ENCODE measurements at regions not wholly inside any gene's neighbourhood (a gene's known extent, or its start where the extent isn't known, plus 50 kb on each side); places are given as distances from the start of the nearest gene placed in this dataset.
"Not testable (repeated sequence)": the region's sequence is repeated elsewhere in the genome, so short reads cannot be mapped to it uniquely, and the experiment has no call there.

DNA sequence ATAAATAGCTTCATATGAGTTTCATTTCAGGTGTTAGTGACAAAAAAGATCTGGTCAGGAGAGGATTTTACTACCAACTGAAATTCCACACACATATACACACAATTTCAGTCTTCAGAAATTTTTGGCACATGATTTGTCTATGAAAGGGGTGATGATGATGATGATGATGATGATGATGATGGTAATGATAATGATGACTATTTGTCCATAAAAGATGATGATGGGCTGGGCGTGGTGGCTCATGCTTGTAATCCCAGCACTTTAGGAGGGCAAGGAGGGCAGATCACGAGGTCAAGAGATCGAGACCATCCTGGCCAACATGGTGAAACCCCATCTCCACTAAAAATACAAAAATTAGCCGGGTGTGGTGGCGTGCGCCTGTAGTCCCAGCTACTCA lies 288.2 kb downstream of the ANXA1 start:
- TF ChIP-seq EZH2 (IDR thresholded peaks at IDR 0.05; ENCODE audit: borderline replicate concordance, low read depth, low read length, severe bottlenecking); POLR2A (IDR thresholded peaks at IDR 0.05; ENCODE audit: low read depth, low read length); POLR2AphosphoS5 (IDR thresholded peaks at IDR 0.05; ENCODE audit: insufficient read depth, low read depth, low read length); JUN (IDR thresholded peaks at IDR 0.05; ENCODE audit: borderline replicate concordance, insufficient read depth, insufficient read length, low read depth); FOS (IDR thresholded peaks at IDR 0.05; ENCODE audit: borderline replicate concordance, insufficient read depth, low read length): not testable (repeated sequence)
- TF ChIP-seq, protein P1, sequence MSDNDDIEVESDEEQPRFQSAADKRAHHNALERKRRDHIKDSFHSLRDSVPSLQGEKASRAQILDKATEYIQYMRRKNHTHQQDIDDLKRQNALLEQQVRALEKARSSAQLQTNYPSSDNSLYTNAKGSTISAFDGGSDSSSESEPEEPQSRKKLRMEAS (IDR thresholded peaks at IDR 0.05; ENCODE audit: insufficient read depth, insufficient read length): not testable (repeated sequence)
- TF ChIP-seq, protein P2, sequence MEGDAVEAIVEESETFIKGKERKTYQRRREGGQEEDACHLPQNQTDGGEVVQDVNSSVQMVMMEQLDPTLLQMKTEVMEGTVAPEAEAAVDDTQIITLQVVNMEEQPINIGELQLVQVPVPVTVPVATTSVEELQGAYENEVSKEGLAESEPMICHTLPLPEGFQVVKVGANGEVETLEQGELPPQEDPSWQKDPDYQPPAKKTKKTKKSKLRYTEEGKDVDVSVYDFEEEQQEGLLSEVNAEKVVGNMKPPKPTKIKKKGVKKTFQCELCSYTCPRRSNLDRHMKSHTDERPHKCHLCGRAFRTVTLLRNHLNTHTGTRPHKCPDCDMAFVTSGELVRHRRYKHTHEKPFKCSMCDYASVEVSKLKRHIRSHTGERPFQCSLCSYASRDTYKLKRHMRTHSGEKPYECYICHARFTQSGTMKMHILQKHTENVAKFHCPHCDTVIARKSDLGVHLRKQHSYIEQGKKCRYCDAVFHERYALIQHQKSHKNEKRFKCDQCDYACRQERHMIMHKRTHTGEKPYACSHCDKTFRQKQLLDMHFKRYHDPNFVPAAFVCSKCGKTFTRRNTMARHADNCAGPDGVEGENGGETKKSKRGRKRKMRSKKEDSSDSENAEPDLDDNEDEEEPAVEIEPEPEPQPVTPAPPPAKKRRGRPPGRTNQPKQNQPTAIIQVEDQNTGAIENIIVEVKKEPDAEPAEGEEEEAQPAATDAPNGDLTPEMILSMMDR (IDR thresholded peaks at IDR 0.05; ENCODE audit: extremely low read depth in 1 of 2, insufficient read depth in 1 of 2, low read depth in 1 of 2, low read length in 2 of 2): not testable (repeated sequence)

Measured in endothelial cell of umbilical vein (primary cell).